ENCODE measurements at regions not wholly inside any gene's neighbourhood (a gene's known extent, or its start where the extent isn't known, plus 50 kb on each side); places are given as distances from the start of the nearest gene placed in this dataset.
A peak's percentile ranks its signal among the peaks of the same experiment; 100 is the strongest.
"Not testable (repeated sequence)": the region's sequence is repeated elsewhere in the genome, so short reads cannot be mapped to it uniquely, and the experiment has no call there.

- H3K4me3 ChIP-seq (replicated peaks; ENCODE audit: low read depth, low read length); H3K36me3 ChIP-seq (ENCODE audit: control insufficient read depth, insufficient read depth, low read length); DNase-seq (ENCODE audit: extremely low read depth, insufficient read length); H3K27me3 ChIP-seq (replicated peaks; ENCODE audit: control insufficient read depth, insufficient read depth, low read length): not testable (repeated sequence)
Observed at GRCh38 chr1:117314951-117315350, 52.3 kb upstream of the MAN1A2 start.

GRCh38 chr1:117313555-117313954 is 53.7 kb upstream of the MAN1A2 start:
- no peak overlapping the region for H3K4me3 ChIP-seq (replicated peaks; ENCODE audit: low read depth, low read length)
- no peak for TF ChIP-seq CTCF (IDR thresholded peaks at IDR 0.05; ENCODE audit: insufficient read depth, low read length, poor library complexity, severe bottlenecking)
- H3K27me3 ChIP-seq (replicated peaks; ENCODE audit: control insufficient read depth, insufficient read depth, low read length), result no peaks in the 10 kb centered on the region
- no peaks in the 10 kb centered on the region for H3K36me3 ChIP-seq (ENCODE audit: control insufficient read depth, insufficient read depth, low read length)
- DNase-seq (ENCODE audit: extremely low read depth, insufficient read length), result no peak

- no peak overlapping the region for H3K4me3 ChIP-seq (replicated peaks; ENCODE audit: low read depth, low read length)
- DNase-seq (ENCODE audit: extremely low read depth, insufficient read length), result peak; percentile 18
- TF ChIP-seq CTCF (IDR thresholded peaks at IDR 0.05; ENCODE audit: insufficient read depth, low read length, poor library complexity, severe bottlenecking), result peak; percentile 77
Observed at GRCh38 chr1:117312453-117313138, 54.7 kb upstream of the MAN1A2 start.

GRCh38 chr1:117308311-117308916 is 58.8 kb upstream of the MAN1A2 start:
- no peak for TF ChIP-seq CTCF (IDR thresholded peaks at IDR 0.05; ENCODE audit: insufficient read depth, low read length, poor library complexity, severe bottlenecking)
- DNase-seq (ENCODE audit: extremely low read depth, insufficient read length), result no peak
- Histone ChIP-seq H3K4me3 (replicated peaks; ENCODE audit: low read depth, low read length) (no peak overlapping the region), H3K27me3 (replicated peaks; ENCODE audit: control insufficient read depth, insufficient read depth, low read length) (no peaks in the 10 kb centered on the region; the same call in 1 of the 2 replicates), H3K36me3 (ENCODE audit: control insufficient read depth, insufficient read depth, low read length) (no peaks in the 10 kb centered on the region)

More at GRCh38 chr1:117312453-117313138, 54.7 kb upstream of the MAN1A2 start:
- no peaks in the 10 kb centered on the region for H3K27me3 ChIP-seq (replicated peaks; ENCODE audit: control insufficient read depth, insufficient read depth, low read length)
- no peaks in the 10 kb centered on the region for H3K36me3 ChIP-seq (ENCODE audit: control insufficient read depth, insufficient read depth, low read length)

- TF ChIP-seq CTCF (IDR thresholded peaks at IDR 0.05; ENCODE audit: insufficient read depth, low read length, poor library complexity, severe bottlenecking), result no peak
- no peak for DNase-seq (ENCODE audit: extremely low read depth, insufficient read length)
- Histone ChIP-seq H3K27me3 (replicated peaks; ENCODE audit: control insufficient read depth, insufficient read depth, low read length) (no peaks in the 10 kb centered on the region; the same call in none of the 2 replicates), H3K4me3 (replicated peaks; ENCODE audit: low read depth, low read length) (no peak overlapping the region), H3K36me3 (ENCODE audit: control insufficient read depth, insufficient read depth, low read length) (no peaks in the 10 kb centered on the region)
Observed at GRCh38 chr1:117301901-117302300, 65.3 kb upstream of the MAN1A2 start.

- DNase-seq (ENCODE audit: extremely low read depth, insufficient read length); H3K36me3 ChIP-seq (ENCODE audit: control insufficient read depth, insufficient read depth, low read length); H3K27me3 ChIP-seq (replicated peaks; ENCODE audit: control insufficient read depth, insufficient read depth, low read length); H3K4me3 ChIP-seq (replicated peaks; ENCODE audit: low read depth, low read length): not testable (repeated sequence)
Observed at GRCh38 chr1:117300183-117300582, 67.1 kb upstream of the MAN1A2 start.
